Endothelial cell of umbilical vein (primary cell): ENCODE measurements at regions not wholly inside any gene's neighbourhood (a gene's known extent, or its start where the extent isn't known, plus 50 kb on each side); places are given as distances from the start of the nearest gene placed in this dataset.

ENCODE experiments used
- CTCF ChIP-seq, 2 donors: IDR thresholded peaks; 1 replicate in 1 of 2; 2 replicates in 1 of 2; pipeline ENCODE4 v1.5.1; 2011; ENCODE audit warnings: low read length in 2 of 2, mild to moderate bottlenecking in 2 of 2, moderate library complexity in 2 of 2, control low read depth in 1 of 2, inconsistent platforms in 1 of 2, low read depth in 1 of 2; ENCODE audit not compliant: insufficient read depth in 1 of 2; ENCODE audit errors: extremely low read depth in 1 of 2
- POLR2A ChIP-seq: IDR thresholded peaks from 2 replicates; pipeline ENCODE4 v1.6.1; 2012; ENCODE audit warnings: low read depth, mild to moderate bottlenecking, control low read depth, low read length
- POLR2AphosphoS5 ChIP-seq: IDR thresholded peaks from 2 replicates; pipeline ENCODE4 v1.6.1; 2012; ENCODE audit warnings: low read depth, mild to moderate bottlenecking, control low read depth, low read length, moderate library complexity; ENCODE audit not compliant: insufficient read depth

GRCh38 chr6:167509853-167510220, 185.0 kb downstream of the TTLL2 start:
- TF ChIP-seq CTCF (IDR thresholded peaks at IDR 0.05; ENCODE audit: extremely low read depth in 1 of 2, insufficient read depth in 1 of 2, low read depth in 1 of 2, low read length in 2 of 2) (no peak), POLR2A (no peak), POLR2AphosphoS5 (no peak)
